ENCODE measurements at regions not wholly inside any gene's neighbourhood (a gene's known extent, or its start where the extent isn't known, plus 50 kb on each side); places are given as distances from the start of the nearest gene placed in this dataset.
"Not testable (repeated sequence)": the region's sequence is repeated elsewhere in the genome, so short reads cannot be mapped to it uniquely, and the experiment has no call there.

DNA sequence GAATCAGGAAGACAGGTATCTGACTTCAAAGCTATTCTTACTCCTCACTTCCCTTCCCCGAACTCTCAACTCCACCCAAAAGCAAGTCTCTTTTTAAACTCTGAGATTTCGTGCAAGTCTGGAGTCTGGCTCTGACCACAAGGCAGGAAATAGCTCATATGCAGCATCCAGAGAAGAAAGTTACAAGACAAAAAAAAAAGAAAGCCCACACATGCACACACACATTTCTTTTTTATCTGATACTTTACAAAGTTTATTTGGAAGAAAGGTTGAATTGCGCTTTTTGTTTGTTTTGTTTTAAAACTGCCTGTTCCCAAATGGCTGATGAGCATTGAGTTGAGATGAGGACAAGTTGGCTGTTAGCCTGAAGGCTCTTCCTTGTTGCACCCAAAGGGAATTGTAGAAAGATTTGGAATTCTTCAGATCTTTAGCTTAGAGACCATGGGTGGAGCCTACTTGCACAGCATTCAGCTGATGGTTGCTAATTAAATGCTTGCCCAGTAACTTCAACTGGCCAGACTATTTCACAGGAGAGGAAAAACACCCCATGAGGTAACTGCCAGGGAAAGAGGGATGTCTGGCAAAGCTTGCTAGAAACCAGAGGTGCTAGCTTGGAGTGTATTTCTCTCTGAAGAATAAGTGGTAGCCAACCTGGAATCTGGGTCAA lies 490.3 kb downstream of the TTLL7 start:
- FAIRE-seq = no peak

DNA sequence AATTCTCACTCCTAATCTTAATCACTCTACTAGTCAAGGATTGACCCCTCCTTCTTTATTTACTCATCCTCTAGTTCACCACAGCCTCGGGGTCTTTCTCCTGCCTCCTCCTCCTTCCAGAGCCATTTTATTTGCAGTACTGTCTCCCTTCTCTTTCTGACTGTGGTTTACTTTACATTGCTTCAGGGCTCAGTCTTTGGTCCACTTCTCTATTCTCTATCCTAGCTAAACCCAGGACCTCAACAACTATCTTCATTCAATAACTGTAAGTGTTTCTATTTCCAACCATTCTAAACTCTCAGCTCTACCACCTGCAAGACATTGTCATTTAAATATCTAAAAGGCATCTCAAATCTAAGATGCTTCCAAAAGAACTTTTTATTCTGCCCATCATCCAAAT lies 493.8 kb downstream of the TTLL7 start:
- FAIRE-seq = no peak

- no peak for FAIRE-seq
These were observed 495.8 kb downstream of the TTLL7 start for GRCh38 chr1:83503153-83503552.

GRCh38 chr1:83500987-83501591 lies 497.8 kb downstream of the TTLL7 start:
- FAIRE-seq = no peak

DNA sequence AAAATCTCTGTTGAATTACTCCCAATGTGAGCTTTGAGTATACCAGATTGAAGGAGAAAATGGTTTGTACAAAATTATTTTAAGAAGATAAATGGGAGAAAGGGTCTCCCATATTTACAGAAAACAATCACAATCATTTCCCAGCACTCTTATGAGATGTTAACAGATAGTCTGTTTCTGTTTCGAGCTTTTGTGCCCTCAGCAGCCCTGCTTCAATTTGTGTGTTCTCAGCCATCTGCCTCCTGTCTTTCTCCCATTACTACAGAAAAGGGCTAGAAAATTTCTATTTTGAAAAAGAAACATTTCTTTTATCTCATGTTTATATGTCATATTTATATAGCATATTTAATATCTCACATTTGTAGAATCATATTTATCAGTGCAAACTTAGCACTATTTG lies 498.4 kb downstream of the TTLL7 start:
- FAIRE-seq = no peak

GRCh38 chr1:83499998-83500397 lies 498.9 kb downstream of the TTLL7 start:
- no peak for FAIRE-seq

DNA sequence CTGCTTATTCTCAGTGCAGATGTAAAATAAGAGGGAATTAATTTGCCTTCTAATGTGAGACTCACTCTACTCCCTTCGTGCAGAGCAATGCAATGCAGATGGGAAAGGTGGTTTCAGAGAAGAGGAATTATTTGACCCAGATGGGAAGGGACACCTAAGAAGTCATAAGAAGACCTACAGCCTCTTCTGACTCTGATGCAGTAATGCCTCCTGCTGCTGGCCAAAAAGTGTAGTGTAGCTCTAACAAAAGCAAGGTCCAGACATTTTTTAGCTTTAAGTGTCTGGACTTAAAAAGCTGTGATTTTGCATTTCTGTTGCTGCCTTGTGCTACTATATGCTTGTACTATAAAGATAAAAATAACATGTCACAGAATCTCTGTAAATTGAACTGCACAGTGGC lies 501.4 kb downstream of the TTLL7 start:
- FAIRE-seq = no peak

DNA sequence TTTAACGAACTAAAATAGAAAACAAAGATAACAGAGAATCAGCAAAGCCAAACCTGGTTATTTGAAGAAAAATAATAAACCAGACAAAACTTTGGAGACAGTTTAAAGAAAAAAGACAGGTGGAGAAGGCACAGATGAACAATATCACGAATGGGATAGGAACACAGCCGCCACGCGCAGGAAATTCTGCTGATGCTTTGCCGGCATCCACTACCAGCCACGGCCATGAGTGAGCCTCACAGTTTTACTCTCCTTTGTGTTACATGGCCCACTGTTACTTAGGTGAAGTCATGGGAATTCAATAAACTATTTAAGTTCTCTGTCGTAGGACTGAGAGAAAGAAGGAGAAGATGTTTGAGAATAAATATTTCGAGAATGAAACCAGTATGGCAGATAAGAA lies 503.4 kb downstream of the TTLL7 start:
- no peak for FAIRE-seq

GRCh38 chr1:83493633-83494032 lies 505.3 kb downstream of the TTLL7 start:
- FAIRE-seq = no peak

GRCh38 chr1:83491930-83492329 lies 507.0 kb downstream of the TTLL7 start:
- FAIRE-seq = no peak

DNA sequence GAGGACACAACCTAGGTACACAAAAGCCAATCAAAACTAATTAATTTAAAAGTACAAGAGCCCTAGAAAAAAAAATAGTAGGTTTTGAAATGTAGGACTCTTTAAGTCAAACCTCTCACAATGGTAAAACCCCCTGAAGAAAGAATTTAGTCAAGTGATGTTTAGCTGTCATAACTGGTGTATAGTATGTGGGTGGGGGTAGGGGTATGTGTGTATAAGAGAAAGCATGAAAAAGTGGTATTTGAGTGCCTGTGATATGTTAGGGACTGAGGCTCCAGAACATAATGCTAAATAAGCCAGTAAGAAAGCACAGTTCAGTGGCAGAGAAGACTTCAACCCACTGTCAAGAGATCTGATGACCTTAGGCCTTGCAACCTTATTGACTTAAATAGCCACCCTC lies 507.9 kb downstream of the TTLL7 start:
- FAIRE-seq = no peak

- FAIRE-seq = not testable (repeated sequence)
These were observed 510.8 kb downstream of the TTLL7 start for GRCh38 chr1:83488105-83488504.

- not testable (repeated sequence) for FAIRE-seq
These were observed 511.5 kb downstream of the TTLL7 start for GRCh38 chr1:83487460-83487859.

DNA sequence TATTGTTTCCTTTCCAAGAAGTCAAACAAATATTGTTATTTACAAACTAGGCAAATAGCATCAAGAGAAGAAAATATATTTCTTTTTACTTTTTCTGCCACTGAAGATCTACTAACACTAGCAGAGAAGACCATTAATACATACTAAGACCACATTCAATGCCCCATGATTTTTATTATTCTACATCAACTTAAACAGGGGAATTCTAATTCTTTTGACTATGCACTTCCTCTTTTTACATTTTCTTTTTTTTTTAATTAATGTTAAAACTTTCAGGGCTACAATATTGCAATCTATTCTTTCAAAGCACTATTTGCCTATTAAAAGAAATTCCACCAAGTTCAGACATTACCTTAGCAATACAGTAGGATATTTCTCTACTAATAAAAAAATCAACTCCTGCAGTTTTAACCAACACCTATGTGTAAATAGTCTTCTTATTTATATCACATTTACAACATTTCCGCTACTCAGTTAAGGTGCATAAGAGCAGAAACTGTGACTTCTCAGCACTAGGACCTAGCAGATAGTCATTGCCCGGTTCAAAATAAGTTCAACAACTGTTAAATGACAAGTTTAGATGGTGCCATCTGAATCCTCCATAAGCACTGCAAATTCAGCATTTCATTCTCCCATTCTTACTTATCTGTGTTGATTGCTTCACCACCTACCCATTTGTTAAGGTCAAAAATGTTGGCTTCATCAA lies 513.5 kb downstream of the TTLL7 start:
- FAIRE-seq = not testable (repeated sequence)

GRCh38 chr1:83481284-83481683 lies 517.6 kb downstream of the TTLL7 start:
- FAIRE-seq = not testable (repeated sequence)

- FAIRE-seq = not testable (repeated sequence)
These were observed 519.2 kb downstream of the TTLL7 start for GRCh38 chr1:83479591-83480239.

DNA sequence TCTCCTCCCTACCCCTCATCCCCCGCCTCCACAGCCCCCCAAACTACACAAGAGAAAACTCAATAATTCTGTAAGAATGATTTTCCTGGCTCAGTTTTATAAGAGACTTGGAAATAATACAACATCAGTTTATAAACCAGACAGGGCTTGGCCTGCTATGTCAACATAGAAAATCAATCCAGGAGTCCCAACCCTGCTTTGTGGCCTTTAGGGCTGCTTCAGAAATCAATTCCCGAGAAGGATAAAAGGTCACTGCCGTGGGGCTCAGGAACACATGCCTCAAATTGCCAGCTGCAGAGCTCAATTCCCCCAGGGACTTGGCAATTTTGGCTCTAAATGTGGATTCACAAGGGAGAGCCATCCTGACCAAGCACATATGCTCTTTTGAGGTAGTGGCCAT lies 520.8 kb downstream of the TTLL7 start:
- not testable (repeated sequence) for FAIRE-seq

- FAIRE-seq = not testable (repeated sequence)
These were observed 522.4 kb downstream of the TTLL7 start for GRCh38 chr1:83476518-83476917.

- FAIRE-seq = not testable (repeated sequence)
These were observed 524.0 kb downstream of the TTLL7 start for GRCh38 chr1:83474946-83475345.

GRCh38 chr1:83473986-83474385 lies 524.9 kb downstream of the TTLL7 start:
- not testable (repeated sequence) for FAIRE-seq

DNA sequence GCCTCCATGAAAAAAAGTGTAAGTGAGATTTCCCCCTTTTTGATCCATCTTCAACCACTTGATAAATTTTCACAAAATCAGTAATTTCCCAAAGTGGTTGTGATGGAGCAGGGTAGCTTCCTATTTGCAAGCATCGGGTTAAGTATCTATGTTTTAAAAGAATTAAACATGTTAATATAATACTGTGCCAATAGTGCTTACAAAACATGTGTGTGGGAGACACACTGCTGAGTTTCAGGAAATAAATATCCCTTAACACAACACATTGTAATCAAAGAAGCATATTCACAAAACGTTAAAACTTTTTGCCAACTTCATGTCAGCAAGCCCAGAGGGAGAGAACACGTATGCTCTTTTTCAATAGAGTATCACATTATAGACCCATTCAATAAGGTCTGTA lies 526.9 kb downstream of the TTLL7 start:
- not testable (repeated sequence) for FAIRE-seq

DNA sequence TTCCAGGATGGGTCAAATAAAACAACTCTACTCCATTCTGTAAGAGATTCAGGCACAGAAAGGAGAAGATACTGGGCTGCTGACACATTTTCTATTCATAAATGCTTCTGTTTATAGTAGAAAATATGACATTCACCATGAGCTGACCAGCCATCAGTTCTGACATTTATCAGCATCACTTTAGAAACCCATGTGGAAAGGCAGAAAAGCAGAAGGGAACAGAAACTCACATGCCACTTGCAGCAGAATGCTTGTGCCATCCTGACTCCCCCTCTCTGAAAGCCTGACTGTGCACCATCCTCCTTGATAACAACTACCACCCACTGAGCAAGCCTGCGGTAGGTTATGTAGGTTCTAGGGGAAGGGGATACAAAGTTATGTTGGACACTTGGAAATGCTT lies 527.7 kb downstream of the TTLL7 start:
- not testable (repeated sequence) for FAIRE-seq

- not testable (repeated sequence) for FAIRE-seq
These were observed 530.6 kb downstream of the TTLL7 start for GRCh38 chr1:83468336-83468735.

Measured in colon (tissue), 2 donors.